K562 (cell line): ENCODE measurements at regions not wholly inside any gene's neighbourhood (a gene's known extent, or its start where the extent isn't known, plus 50 kb on each side); places are given as distances from the start of the nearest gene placed in this dataset.

Source experiments
- CCAR2 ChIP-seq: fragments of 200-400 bp; formaldehyde crosslinking; IDR thresholded peaks from 2 replicates; pipeline ENCODE4 v1.6.1; 2017; ENCODE audit warnings: mild to moderate bottlenecking, low read depth, low read length
- CGGBP1 ChIP-seq: fragments of 250-450 bp; sonication (Bioruptor Pico); IDR thresholded peaks from 2 replicates; pipeline ENCODE4 v1.9.0; 2021; ENCODE audit warnings: mild to moderate bottlenecking
- CHD2 ChIP-seq: IDR thresholded peaks from 2 replicates; pipeline ENCODE4 v1.6.1; 2011; ENCODE audit warnings: low read depth, low read length
- COPS2 ChIP-seq: fragments of 450-650 bp; conservative IDR thresholded peaks from 2 replicates; pipeline ENCODE4 v1.6.1; 2016; ENCODE audit warnings: mild to moderate bottlenecking, moderate library complexity
- CREM ChIP-seq: IDR thresholded peaks from 2 replicates; pipeline ENCODE4 v1.6.1; 2014; ENCODE audit warnings: antibody characterized with exemption, low read depth
- CTCFL ChIP-seq: IDR thresholded peaks from 2 replicates; pipeline ENCODE4 v1.6.1; 2011; ENCODE audit warnings: borderline replicate concordance, low read depth, mild to moderate bottlenecking, moderate library complexity, low read length; ENCODE audit not compliant: insufficient read depth, poor library complexity, severe bottlenecking
- E2F3 ChIP-seq: fragments of 250-450 bp; sonication (Bioruptor Pico); IDR thresholded peaks from 2 replicates; pipeline ENCODE4 v1.4.0; 2020; ENCODE audit warnings: mild to moderate bottlenecking
- E2F8 ChIP-seq: fragments of 450-650 bp; IDR thresholded peaks from 2 replicates; pipeline ENCODE4 v1.7.1; 2018; ENCODE audit warnings: mild to moderate bottlenecking, low read depth; ENCODE audit not compliant: partially characterized antibody
- HMG20A ChIP-seq: fragments of 450-650 bp; formaldehyde crosslinking; conservative IDR thresholded peaks from 2 replicates; pipeline ENCODE4 v1.4.0; 2020; ENCODE audit warnings: mild to moderate bottlenecking, mixed read lengths
- KAT7 ChIP-seq: sonication (generic); formaldehyde crosslinking; IDR thresholded peaks from 2 replicates; pipeline ENCODE4 v1.8.0; 2022; ENCODE audit warnings: missing genetic modification reagents, mild to moderate bottlenecking, borderline replicate concordance
- PTTG1 ChIP-seq: fragments of 450-650 bp; IDR thresholded peaks from 2 replicates; pipeline ENCODE4 v1.6.1; 2016; ENCODE audit warnings: low read depth, mild to moderate bottlenecking, missing genetic modification characterization, missing compliant biosample characterization
- SMARCB1 ChIP-seq: IDR thresholded peaks from 2 replicates; pipeline ENCODE4 v1.6.1; 2011; ENCODE audit warnings: improper control_type of control experiment, low read depth; ENCODE audit not compliant: insufficient read length
- TBP ChIP-seq: optimal IDR thresholded peaks from 2 replicates; pipeline ENCODE3; 2011; ENCODE audit warnings: low read depth, low read length, improper control_type of control experiment
- TOE1 ChIP-seq, 2 experiments: fragments of 450-650 bp in 1 of 2; sonication (generic) in 1 of 2; formaldehyde crosslinking in 1 of 2; IDR thresholded peaks; 2 replicates each; pipeline versions ENCODE4 v1.7.1 to v1.8.0; 2016 to 2022; ENCODE audit warnings: borderline replicate concordance in 2 of 2, mild to moderate bottlenecking in 2 of 2, antibody characterized with exemption in 1 of 2, inconsistent platforms in 1 of 2, low read depth in 1 of 2, missing genetic modification reagents in 1 of 2, moderate library complexity in 1 of 2
- ZBTB7A ChIP-seq: IDR thresholded peaks from 2 replicates; pipeline ENCODE4 v1.6.1; 2011; ENCODE audit warnings: low read depth, mild to moderate bottlenecking, low read length, moderate library complexity, borderline replicate concordance; ENCODE audit not compliant: control insufficient read depth
- ZNF253 ChIP-seq: fragments of 250-450 bp; sonication (Bioruptor Pico); conservative IDR thresholded peaks from 2 replicates; pipeline ENCODE4 v1.6.1; 2021; ENCODE audit warnings: mild to moderate bottlenecking
- ZNF431 ChIP-seq: sonication (generic); formaldehyde crosslinking; IDR thresholded peaks from 2 replicates; pipeline ENCODE4 v1.8.0; 2022; ENCODE audit warnings: mild to moderate bottlenecking, missing genetic modification reagents
- ZNF444 ChIP-seq: fragments of 250-450 bp; sonication (Bioruptor Pico); IDR thresholded peaks from 2 replicates; pipeline ENCODE4 v1.4.0; 2020; ENCODE audit warnings: mild to moderate bottlenecking, moderate library complexity
- ZNF583 ChIP-seq: fragments of 250-450 bp; sonication (Bioruptor Pico); IDR thresholded peaks from 2 replicates; pipeline ENCODE4 v1.4.0; 2020
- ZNF766 ChIP-seq: fragments of 200-800 bp; sonication (Bioruptor generic); conservative IDR thresholded peaks from 2 replicates; pipeline ENCODE4 v1.6.1; 2016; ENCODE audit warnings: missing genetic modification characterization, missing compliant biosample characterization
- TF ChIP-seq, protein P1 (sequence below): fragments of 450-650 bp; formaldehyde crosslinking; IDR thresholded peaks from 2 replicates; pipeline ENCODE4 v1.4.0; 2020; ENCODE audit warnings: mild to moderate bottlenecking, moderate library complexity

- TF ChIP-seq ZNF444 (CRISPR knock-in tag): no peak
- no peak for TF ChIP-seq HMG20A (CRISPR knock-in tag)
- peak; percentile 53; the same call in 1 of the 2 replicates for TF ChIP-seq ZBTB7A
- TF ChIP-seq CHD2: 0 out of 2 replicates have a peak, but pooled peaks have one; percentile 8
- peak; percentile 61 for TF ChIP-seq E2F3 (CRISPR knock-in tag)
- TF ChIP-seq COPS2: no peak
- TF ChIP-seq, protein P1, sequence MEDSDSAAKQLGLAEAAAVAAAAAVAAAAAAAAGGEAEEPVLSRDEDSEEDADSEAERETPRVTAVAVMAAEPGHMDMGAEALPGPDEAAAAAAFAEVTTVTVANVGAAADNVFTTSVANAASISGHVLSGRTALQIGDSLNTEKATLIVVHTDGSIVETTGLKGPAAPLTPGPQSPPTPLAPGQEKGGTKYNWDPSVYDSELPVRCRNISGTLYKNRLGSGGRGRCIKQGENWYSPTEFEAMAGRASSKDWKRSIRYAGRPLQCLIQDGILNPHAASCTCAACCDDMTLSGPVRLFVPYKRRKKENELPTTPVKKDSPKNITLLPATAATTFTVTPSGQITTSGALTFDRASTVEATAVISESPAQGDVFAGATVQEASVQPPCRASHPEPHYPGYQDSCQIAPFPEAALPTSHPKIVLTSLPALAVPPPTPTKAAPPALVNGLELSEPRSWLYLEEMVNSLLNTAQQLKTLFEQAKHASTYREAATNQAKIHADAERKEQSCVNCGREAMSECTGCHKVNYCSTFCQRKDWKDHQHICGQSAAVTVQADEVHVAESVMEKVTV (CRISPR knock-in tag): peak; percentile 95
- TF ChIP-seq CGGBP1 (CRISPR knock-in tag): peak; percentile 90; the same call in 1 of the 2 replicates
- TF ChIP-seq ZNF766: peak; percentile 64; the same call in 1 of the 2 replicates
- TF ChIP-seq ZNF431: no peak
- peak; percentile 90; the same call in 1 of the 2 replicates for TF ChIP-seq TOE1 (IDR thresholded peaks at IDR 0.05; ENCODE audit: borderline replicate concordance)
- TF ChIP-seq TOE1 (CRISPR knock-in tag; IDR thresholded peaks at IDR 0.05; ENCODE audit: borderline replicate concordance, low read depth): peak; percentile 44
- TF ChIP-seq ZNF253 (CRISPR knock-in tag): no peak
- TF ChIP-seq KAT7 (CRISPR knock-in tag): peak; percentile 98
- peak; percentile 99 for TF ChIP-seq CTCFL
- peak; percentile 52 for TF ChIP-seq TBP
- peak; percentile 70 for TF ChIP-seq E2F8
- TF ChIP-seq PTTG1: no peak
- 0 out of 2 replicates have a peak, but pooled peaks have one; percentile 22 for TF ChIP-seq ZNF583
- peak; percentile 91 for TF ChIP-seq CREM
- TF ChIP-seq CCAR2: no peak
- TF ChIP-seq SMARCB1: no peak
Observed at GRCh38 chr16:85420501-85421337, 192.4 kb upstream of the GSE1 start (continued).
